SU-DHL-6 (cell line): ENCODE measurements at regions not wholly inside any gene's neighbourhood (a gene's known extent, or its start where the extent isn't known, plus 50 kb on each side); places are given as distances from the start of the nearest gene placed in this dataset.

Experiments
- EZH2phosphoT487 ChIP-seq: fragments of 200-600 bp; sonication (generic), shearing (Covaris generic); conservative IDR thresholded peaks from 2 replicates; pipeline ENCODE4 v1.6.1; 2018; ENCODE audit warnings: mild to moderate bottlenecking, antibody characterized with exemption, low read length, moderate library complexity, mixed read lengths
- TF ChIP-seq, protein P1 (sequence below): fragments of 200-600 bp; sonication (generic); IDR thresholded peaks from one replicate; pipeline ENCODE4 v1.5.1; 2017; ENCODE audit warnings: antibody characterized with exemption, mild to moderate bottlenecking, low read length, moderate library complexity; ENCODE audit not compliant: insufficient read depth, poor library complexity, severe bottlenecking

DNA sequence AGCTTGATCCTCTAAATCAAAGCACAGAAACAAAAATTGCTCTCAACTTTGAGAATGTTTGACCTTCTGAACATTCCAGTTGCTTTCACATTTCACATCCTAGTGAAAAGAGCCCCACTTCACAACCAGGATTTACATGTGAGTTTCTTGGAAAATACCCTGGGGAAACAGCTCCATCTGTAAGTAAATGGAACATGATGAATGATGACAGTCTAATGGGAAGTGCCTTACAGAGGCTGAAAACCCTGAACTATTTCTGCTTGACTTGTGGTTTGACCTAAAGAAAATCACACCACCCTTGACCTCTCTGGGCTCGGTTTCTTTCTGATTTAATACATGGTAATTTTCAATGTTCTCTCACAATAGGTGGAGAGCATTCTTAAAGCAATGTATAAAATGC, 499.4 kb upstream of the API5 start:
- TF ChIP-seq, protein P1, sequence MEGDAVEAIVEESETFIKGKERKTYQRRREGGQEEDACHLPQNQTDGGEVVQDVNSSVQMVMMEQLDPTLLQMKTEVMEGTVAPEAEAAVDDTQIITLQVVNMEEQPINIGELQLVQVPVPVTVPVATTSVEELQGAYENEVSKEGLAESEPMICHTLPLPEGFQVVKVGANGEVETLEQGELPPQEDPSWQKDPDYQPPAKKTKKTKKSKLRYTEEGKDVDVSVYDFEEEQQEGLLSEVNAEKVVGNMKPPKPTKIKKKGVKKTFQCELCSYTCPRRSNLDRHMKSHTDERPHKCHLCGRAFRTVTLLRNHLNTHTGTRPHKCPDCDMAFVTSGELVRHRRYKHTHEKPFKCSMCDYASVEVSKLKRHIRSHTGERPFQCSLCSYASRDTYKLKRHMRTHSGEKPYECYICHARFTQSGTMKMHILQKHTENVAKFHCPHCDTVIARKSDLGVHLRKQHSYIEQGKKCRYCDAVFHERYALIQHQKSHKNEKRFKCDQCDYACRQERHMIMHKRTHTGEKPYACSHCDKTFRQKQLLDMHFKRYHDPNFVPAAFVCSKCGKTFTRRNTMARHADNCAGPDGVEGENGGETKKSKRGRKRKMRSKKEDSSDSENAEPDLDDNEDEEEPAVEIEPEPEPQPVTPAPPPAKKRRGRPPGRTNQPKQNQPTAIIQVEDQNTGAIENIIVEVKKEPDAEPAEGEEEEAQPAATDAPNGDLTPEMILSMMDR = no peak
- TF ChIP-seq EZH2phosphoT487 = no peak
